ENCODE measurements at regions not wholly inside any gene's neighbourhood (a gene's known extent, or its start where the extent isn't known, plus 50 kb on each side); places are given as distances from the start of the nearest gene placed in this dataset.

DNA sequence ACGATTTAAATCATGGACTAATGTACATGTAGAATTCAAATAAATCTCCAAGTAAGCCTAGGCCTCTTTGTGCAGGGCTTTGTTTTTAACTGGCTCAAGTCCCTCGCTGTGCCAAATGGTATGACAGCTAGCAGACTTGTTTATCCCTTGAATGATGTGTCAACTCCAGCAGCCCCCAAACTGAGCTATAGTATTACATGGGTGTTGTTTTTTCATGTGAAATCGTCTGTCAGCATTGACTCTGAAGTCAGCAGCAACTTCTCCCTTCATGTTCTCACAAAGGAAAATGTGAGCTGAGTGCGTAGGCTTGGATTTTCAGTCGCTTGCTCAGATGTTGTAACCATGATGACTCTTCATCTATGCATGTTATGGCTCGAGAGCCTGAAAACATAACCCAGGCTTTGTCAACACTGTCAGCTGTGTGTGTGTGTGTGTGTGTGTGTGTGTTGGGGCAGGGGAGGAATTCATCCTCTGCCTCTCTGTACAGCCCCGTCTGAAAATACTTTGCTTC is 73.3 kb downstream of the PTHLH start:
- TF ChIP-seq, protein P1, sequence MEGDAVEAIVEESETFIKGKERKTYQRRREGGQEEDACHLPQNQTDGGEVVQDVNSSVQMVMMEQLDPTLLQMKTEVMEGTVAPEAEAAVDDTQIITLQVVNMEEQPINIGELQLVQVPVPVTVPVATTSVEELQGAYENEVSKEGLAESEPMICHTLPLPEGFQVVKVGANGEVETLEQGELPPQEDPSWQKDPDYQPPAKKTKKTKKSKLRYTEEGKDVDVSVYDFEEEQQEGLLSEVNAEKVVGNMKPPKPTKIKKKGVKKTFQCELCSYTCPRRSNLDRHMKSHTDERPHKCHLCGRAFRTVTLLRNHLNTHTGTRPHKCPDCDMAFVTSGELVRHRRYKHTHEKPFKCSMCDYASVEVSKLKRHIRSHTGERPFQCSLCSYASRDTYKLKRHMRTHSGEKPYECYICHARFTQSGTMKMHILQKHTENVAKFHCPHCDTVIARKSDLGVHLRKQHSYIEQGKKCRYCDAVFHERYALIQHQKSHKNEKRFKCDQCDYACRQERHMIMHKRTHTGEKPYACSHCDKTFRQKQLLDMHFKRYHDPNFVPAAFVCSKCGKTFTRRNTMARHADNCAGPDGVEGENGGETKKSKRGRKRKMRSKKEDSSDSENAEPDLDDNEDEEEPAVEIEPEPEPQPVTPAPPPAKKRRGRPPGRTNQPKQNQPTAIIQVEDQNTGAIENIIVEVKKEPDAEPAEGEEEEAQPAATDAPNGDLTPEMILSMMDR (IDR thresholded peaks at IDR 0.05), result no peak
- no peak for TF ChIP-seq EP300 (IDR thresholded peaks at IDR 0.05)
- no peak for TF ChIP-seq POLR2AphosphoS5 (IDR thresholded peaks at IDR 0.05)
- TF ChIP-seq POLR2A (IDR thresholded peaks at IDR 0.05), result no peak
